ENCODE measurements at regions not wholly inside any gene's neighbourhood (a gene's known extent, or its start where the extent isn't known, plus 50 kb on each side); places are given as distances from the start of the nearest gene placed in this dataset.

DNA sequence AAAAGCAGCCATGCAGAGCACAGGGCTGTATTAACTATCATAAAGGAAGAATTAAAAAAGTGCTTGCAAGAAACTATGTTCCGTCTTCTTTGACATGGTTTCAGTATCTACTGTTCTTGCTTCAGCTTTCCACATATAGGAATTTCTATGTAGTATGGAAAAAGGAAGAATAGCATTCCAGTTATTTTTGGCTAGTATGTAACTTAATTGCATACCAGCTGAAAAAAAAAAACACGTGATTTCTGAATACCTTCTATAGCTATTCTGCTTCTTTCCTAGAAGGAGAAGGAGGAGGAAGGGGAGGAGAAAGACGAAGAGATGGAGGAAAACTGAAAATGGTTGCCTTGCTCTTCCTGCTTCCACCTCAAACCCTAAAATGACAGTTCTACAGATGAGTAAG, 619.0 kb downstream of the KCTD12 start:
- Histone ChIP-seq H3K9me3 (peaks cover 0 to 12% (median 0%) of the 10 kb centered on the region in 11 donors), H3K4me1 (no peaks in the 10 kb centered on the region), H3K27me3 (no peaks in the 10 kb centered on the region), H3K36me3 (no peaks in the 10 kb centered on the region), H3K27ac (no peak overlapping the region), H3K4me3 (no peak overlapping the region)
- DNase-seq = no peak
- TF ChIP-seq, protein P1, sequence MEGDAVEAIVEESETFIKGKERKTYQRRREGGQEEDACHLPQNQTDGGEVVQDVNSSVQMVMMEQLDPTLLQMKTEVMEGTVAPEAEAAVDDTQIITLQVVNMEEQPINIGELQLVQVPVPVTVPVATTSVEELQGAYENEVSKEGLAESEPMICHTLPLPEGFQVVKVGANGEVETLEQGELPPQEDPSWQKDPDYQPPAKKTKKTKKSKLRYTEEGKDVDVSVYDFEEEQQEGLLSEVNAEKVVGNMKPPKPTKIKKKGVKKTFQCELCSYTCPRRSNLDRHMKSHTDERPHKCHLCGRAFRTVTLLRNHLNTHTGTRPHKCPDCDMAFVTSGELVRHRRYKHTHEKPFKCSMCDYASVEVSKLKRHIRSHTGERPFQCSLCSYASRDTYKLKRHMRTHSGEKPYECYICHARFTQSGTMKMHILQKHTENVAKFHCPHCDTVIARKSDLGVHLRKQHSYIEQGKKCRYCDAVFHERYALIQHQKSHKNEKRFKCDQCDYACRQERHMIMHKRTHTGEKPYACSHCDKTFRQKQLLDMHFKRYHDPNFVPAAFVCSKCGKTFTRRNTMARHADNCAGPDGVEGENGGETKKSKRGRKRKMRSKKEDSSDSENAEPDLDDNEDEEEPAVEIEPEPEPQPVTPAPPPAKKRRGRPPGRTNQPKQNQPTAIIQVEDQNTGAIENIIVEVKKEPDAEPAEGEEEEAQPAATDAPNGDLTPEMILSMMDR (IDR thresholded peaks at IDR 0.05) = no peak
- 73 to 76% methylated on average over 3 of the region's 3 CpGs for WGBS, 2 donors
- ATAC-seq = no peak
- intact Hi-C loops (cut with DNase I) = no loop called here

DNA sequence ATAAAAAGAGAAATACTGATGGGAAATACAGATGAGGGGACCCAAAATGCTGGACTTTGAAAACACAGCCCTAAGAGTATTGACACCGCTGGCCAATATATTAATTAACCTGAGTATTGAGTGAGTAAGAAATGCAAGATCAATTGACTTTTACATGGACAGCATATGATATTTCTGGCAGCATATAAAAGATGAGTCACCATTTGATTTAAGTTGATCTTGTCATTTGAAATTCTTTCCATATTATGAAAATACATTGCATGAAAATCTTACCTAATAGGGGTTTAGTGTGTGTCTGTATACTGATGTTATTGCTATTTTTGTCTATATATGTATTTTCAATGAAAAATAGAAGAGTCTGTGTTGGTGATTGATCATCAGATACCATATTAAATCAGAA, 619.6 kb downstream of the KCTD12 start:
- Histone ChIP-seq H3K9me3 (peaks cover 0 to 12% (median 0%) of the 10 kb centered on the region in 11 donors), H3K27me3 (no peaks in the 10 kb centered on the region), H3K27ac (no peak overlapping the region), H3K4me3 (no peak overlapping the region), H3K36me3 (no peaks in the 10 kb centered on the region), H3K4me1 (no peaks in the 10 kb centered on the region)
- TF ChIP-seq, protein P1 (IDR thresholded peaks at IDR 0.05) = no peak
- DNase-seq (no peak), ATAC-seq (no peak)
- intact Hi-C loops (cut with DNase I) = no loop called here
- 42 to 100% methylated on average over 1 of the region's 1 CpG for whole genome bisulfite sequencing, 2 donors

DNA sequence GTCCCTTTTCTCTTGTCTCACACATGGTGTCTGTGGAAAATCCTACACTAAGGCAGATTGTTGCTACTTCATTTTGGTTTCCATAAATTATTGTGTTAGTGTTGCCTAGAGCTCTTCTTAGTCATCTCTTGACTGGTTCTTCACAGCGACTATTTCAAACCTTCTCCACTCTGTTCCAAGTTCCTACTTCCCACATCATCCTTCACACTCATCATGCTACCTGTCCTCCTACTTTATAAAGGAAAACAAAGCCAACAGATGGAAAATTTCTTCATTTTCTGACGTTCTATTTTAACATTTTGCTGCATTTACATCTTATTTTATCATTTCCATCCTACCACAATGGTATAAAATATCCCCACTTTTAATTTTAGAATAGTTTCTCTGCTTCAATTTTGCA, 614.1 kb downstream of the LMO7 start:
- Histone ChIP-seq H3K4me3 (no peak overlapping the region), H3K27ac (no peak overlapping the region), H3K9me3 (peaks cover 0 to 3% (median 0%) of the 10 kb centered on the region in 11 donors), H3K27me3 (no peaks in the 10 kb centered on the region), H3K4me1 (peaks cover 0 to 4% (median 0%) of the 10 kb centered on the region in 9 donors), H3K36me3 (no peaks in the 10 kb centered on the region)
- DNase-seq (no peak), ATAC-seq (no peak)
- TF ChIP-seq, protein P1 (IDR thresholded peaks at IDR 0.05) = no peak
- 60 to 61% methylated on average over 2 of the region's 2 CpGs for WGBS, 2 donors
- intact Hi-C loops (cut with DNase I) = no loop called here

DNA sequence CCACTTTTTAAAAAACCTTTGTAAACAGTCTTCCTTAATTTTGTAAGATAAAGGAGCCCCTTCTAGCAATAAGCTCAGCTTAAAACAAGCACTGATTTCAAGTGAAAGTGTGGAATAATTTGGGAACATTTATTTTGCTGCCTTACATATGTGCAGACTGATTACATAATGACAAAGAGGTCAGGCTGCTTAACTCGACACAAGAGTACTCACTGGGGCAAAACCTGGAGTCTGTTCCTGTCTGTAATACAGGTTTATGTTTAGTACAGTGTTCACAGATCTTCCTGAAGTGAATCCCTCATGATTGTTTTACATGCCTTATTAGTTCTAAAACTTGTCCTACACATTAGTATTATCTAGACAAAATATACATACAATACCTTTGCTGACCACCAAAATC, 609.8 kb downstream of the LMO7 start:
- H3K27ac ChIP-seq = no peak overlapping the region
- intact Hi-C loops (cut with DNase I) = no loop called here
- ATAC-seq (no peak), DNase-seq (no peak)
- TF ChIP-seq, protein P1 (IDR thresholded peaks at IDR 0.05) = no peak
- no peak overlapping the region for H3K4me3 ChIP-seq
- peaks cover 0 to 4% (median 0%) of the 10 kb centered on the region in 9 donors for H3K4me1 ChIP-seq
- no peaks in the 10 kb centered on the region for H3K27me3 ChIP-seq
- H3K9me3 ChIP-seq = no peaks in the 10 kb centered on the region
- WGBS, 2 donors = 12 to 15% methylated on average over 1 of the region's 1 CpG
- H3K36me3 ChIP-seq = no peaks in the 10 kb centered on the region
